HCT116 (cell line): ENCODE measurements at regions not wholly inside any gene's neighbourhood (a gene's known extent, or its start where the extent isn't known, plus 50 kb on each side); places are given as distances from the start of the nearest gene placed in this dataset.
A peak's percentile ranks its signal among the peaks of the same experiment; 100 is the strongest.

Experiments used
- ATAC-seq: fragments of 200-7000 bp; cut with Tn5 transposase; 2 replicates; pipeline ENCODE4 v1.9.1; 2020; ENCODE audit warnings: mild to moderate bottlenecking, moderate library complexity
- BruUV-seq: library from RNA; stranded (reverse); fragments of 400-500 nt; replicated peaks from 2 replicates; lab custom pipeline; 2021; lab: Mats Ljungman, UMichigan
- CTCF ChIA-PET: fragments of 300-600 bp; sonication (Branson Sonifier 250); formaldehyde crosslinking; loops from one replicate; lab custom pipeline; 2021; ENCODE audit warnings: antibody characterized with exemption; lab: Charles Lee
- POLR2A ChIA-PET: fragments of 300-600, 350-600 bp; sonication (Branson Sonifier 250); formaldehyde crosslinking; loops from one replicate; lab custom pipeline; 2021; ENCODE audit warnings: antibody characterized with exemption; lab: Charles Lee
- RAD21 ChIA-PET, 2 experiments: fragments of 300-600 bp; sonication (Branson Sonifier 250); formaldehyde crosslinking; loops; one replicate each; lab custom pipeline; 2023; ENCODE audit warnings: low total read pairs in 2 of 2; ENCODE audit not compliant: uncharacterized antibody in 2 of 2, unreplicated experiment in 2 of 2, low non-redundant PET in 1 of 2; lab: Charles Lee
- DNase-seq: peaks from one replicate; pipeline ENCODE4 v3.0.0-alpha.2; 2010; ENCODE audit warnings: low read depth, low spot score
- H2AFZ ChIP-seq: fragments of 200-600 bp; shearing (Covaris generic), sonication (generic); 2 replicates; pipeline ENCODE4 v1.6.1; 2017; ENCODE audit warnings: low read depth, mixed run types, mixed read lengths, antibody characterized with exemption, low read length; ENCODE audit not compliant: poor library complexity, severe bottlenecking
- H3K27ac ChIP-seq: 2 replicates; pipeline ENCODE4 v1.5.1; 2012; ENCODE audit warnings: low read depth, low read length
- H3K27me3 ChIP-seq: fragments of 200-600 bp; sonication (generic); 2 replicates; pipeline ENCODE4 v1.6.1; 2016; ENCODE audit warnings: mixed run types, low read length, mixed read lengths; ENCODE audit not compliant: insufficient read depth
- H3K36me3 ChIP-seq, 2 experiments: fragments of 200-500 bp in 1 of 2; fragments of 200-600 bp in 1 of 2; sonication (Bioruptor generic) in 1 of 2; sonication (generic) in 1 of 2; 2 replicates each; pipeline versions ENCODE4 v1.5.1 to v1.6.1; 2014 to 2016; ENCODE audit warnings: low read length in 2 of 2, inconsistent platforms in 1 of 2, mixed read lengths in 1 of 2, mixed run types in 1 of 2; ENCODE audit not compliant: insufficient read depth in 2 of 2, control insufficient read depth in 1 of 2
- H3K4me1 ChIP-seq, 2 experiments: fragments of 200-600 bp in 1 of 2; sonication (generic) in 1 of 2; 2 replicates each; pipeline versions ENCODE4 v1.5.1 to v1.6.1; 2012 to 2017; ENCODE audit warnings: low read length in 2 of 2, inconsistent platforms in 1 of 2, mild to moderate bottlenecking in 1 of 2, mixed read lengths in 1 of 2, mixed run types in 1 of 2, moderate library complexity in 1 of 2; ENCODE audit not compliant: insufficient read depth in 2 of 2, control insufficient read depth in 1 of 2
- H3K4me2 ChIP-seq: fragments of 200-600 bp; sonication (generic); 2 replicates; pipeline ENCODE4 v1.6.1; 2017; ENCODE audit warnings: mixed run types, low read length, mixed read lengths
- H3K4me3 ChIP-seq, 2 experiments: fragments of 200-600 bp in 1 of 2; sonication (generic) in 1 of 2; replicated peaks in 1 of 2; 2 replicates each; pipeline ENCODE4 v1.5.1; 2011 to 2016; ENCODE audit warnings: low read length in 2 of 2, control low read depth in 1 of 2, low read depth in 1 of 2, mild to moderate bottlenecking in 1 of 2, mixed read lengths in 1 of 2, mixed run types in 1 of 2
- H3K79me2 ChIP-seq: fragments of 200-600 bp; sonication (generic); 2 replicates; pipeline ENCODE4 v1.6.1; 2017; ENCODE audit warnings: mild to moderate bottlenecking, mixed run types, low read length, moderate library complexity, mixed read lengths; ENCODE audit not compliant: insufficient read depth
- H3K9ac ChIP-seq: fragments of 200-600 bp; sonication (generic); 2 replicates; pipeline ENCODE4 v1.6.1; 2016; ENCODE audit warnings: low read length, mixed read lengths
- H3K9me2 ChIP-seq: fragments of 200-600 bp; sonication (generic), shearing (Covaris generic); 2 replicates; pipeline ENCODE4 v1.6.1; 2017; ENCODE audit warnings: mixed run types, mild to moderate bottlenecking, moderate library complexity; ENCODE audit not compliant: insufficient read depth
- H3K9me3 ChIP-seq, 2 experiments: fragments of 200-500 bp in 1 of 2; fragments of 200-600 bp in 1 of 2; sonication (Bioruptor generic) in 1 of 2; sonication (generic) in 1 of 2; 2 replicates each; pipeline ENCODE4 v1.6.1; 2014 to 2017; ENCODE audit warnings: low read length in 2 of 2, mixed read lengths in 2 of 2, inconsistent platforms in 1 of 2, low read depth in 1 of 2, mild to moderate bottlenecking in 1 of 2, mixed run types in 1 of 2, moderate library complexity in 1 of 2; ENCODE audit not compliant: control insufficient read depth in 1 of 2, insufficient read depth in 1 of 2
- H4K20me1 ChIP-seq: fragments of 200-600 bp; sonication (generic), shearing (Covaris generic); 2 replicates; pipeline ENCODE4 v1.6.1; 2017; ENCODE audit warnings: mixed run types, mild to moderate bottlenecking, moderate library complexity; ENCODE audit not compliant: insufficient read depth
- ELF1 ChIP-seq: IDR thresholded peaks from 2 replicates; pipeline ENCODE4 v1.6.1; 2012; ENCODE audit warnings: low read depth, borderline replicate concordance
- POLR2A ChIP-seq: IDR thresholded peaks from 2 replicates; pipeline ENCODE4 v1.7.0; 2011; ENCODE audit warnings: borderline replicate concordance; ENCODE audit not compliant: insufficient read depth, insufficient read length; ENCODE audit errors: extremely low read depth
- RAD21 ChIP-seq: IDR thresholded peaks from 2 replicates; pipeline ENCODE4 v1.6.1; 2012; ENCODE audit warnings: low read depth, mild to moderate bottlenecking
- TCF7L2 ChIP-seq: IDR thresholded peaks from 2 replicates; pipeline ENCODE4 v1.7.0; 2011; ENCODE audit warnings: borderline replicate concordance, inconsistent platforms; ENCODE audit not compliant: insufficient read depth, insufficient read length; ENCODE audit errors: extremely low read depth
- intact Hi-C: fragments of 100-400 bp; cut with micrococcal nuclease; formaldehyde crosslinking; loops from 2 replicates; pipeline ENCODE4 v1.10.0; 2022
- TF ChIP-seq, protein P1 (sequence below), 3 experiments: fragments of 200-600 bp in 1 of 3; sonication (generic) in 1 of 3; IDR thresholded peaks in 2 of 3; conservative IDR thresholded peaks in 1 of 3; 2 replicates each; pipeline ENCODE4 v1.5.1; 2012 to 2017; ENCODE audit warnings: low read depth in 2 of 3, low read length in 2 of 3, antibody characterized with exemption in 1 of 3, borderline replicate concordance in 1 of 3, control low read depth in 1 of 3, mild to moderate bottlenecking in 1 of 3, mixed read lengths in 1 of 3, mixed run types in 1 of 3, moderate library complexity in 1 of 3; ENCODE audit not compliant: insufficient read depth in 1 of 3

DNA sequence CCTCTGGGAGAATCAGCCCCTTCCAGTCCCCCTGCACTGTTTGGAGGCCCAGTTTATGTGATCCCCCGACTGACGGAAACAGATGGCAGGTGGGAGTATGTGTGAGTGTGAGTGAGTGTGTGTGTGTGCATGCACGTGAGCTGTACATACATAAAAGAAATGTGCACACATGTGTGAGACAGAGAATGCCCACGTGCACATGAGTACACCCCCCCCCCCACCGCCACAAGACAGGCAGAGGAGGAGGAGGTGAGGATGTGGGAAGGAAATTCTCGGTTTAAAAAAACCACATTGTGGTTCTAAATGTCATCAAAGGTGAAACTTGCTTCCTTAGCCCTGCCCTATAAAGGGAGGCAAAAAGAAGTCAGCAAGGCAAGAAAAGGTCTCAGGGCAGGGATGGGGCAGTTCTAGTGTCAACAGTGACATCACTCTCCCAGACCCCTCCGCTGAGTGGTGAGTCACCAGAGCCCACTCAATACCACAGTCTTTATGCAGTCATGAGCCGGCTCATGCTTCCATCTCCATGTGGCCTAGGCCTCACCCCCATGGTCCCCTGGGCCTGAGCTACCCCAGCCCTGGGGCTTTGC is 79.2 kb upstream of the HSPA9 start:
- RAD21 ChIA-PET, result no interaction called here
- Histone ChIP-seq H3K27me3 (no peaks in the 10 kb centered on the region), H3K9me2 (no peaks in the 10 kb centered on the region), H3K4me2 (no peak overlapping the region), H3K79me2 (no peaks in the 10 kb centered on the region), H4K20me1 (no peaks in the 10 kb centered on the region), H3K27ac (no peak overlapping the region), H3K4me3 (no peak overlapping the region), H3K9ac (no peak overlapping the region), H3K4me1 (peaks cover 5 to 7% of the 10 kb centered on the region in 2 experiments; a peak in 2 of 4 replicates), H3K9me3 (no peaks in the 10 kb centered on the region), H2AFZ (no peak overlapping the region), H3K36me3 (no peaks in the 10 kb centered on the region)
- DNase-seq (no peak), ATAC-seq (peak; percentile 35; the same call in 1 of the 2 replicates)
- POLR2A ChIA-PET, result no interaction called here
- CTCF ChIA-PET, result interaction anchor here (0.6 to 1.6 kb wide), 3 partner anchors 13 to 578 kb away, joined by 4 to 6 read pairs (median 4); no protein-coding TSS in a partner anchor
- intact Hi-C loops, result no loop called here
- BruUV-seq, result no TSS peak
- TF ChIP-seq ELF1 (no peak), POLR2A (no peak)

DNA sequence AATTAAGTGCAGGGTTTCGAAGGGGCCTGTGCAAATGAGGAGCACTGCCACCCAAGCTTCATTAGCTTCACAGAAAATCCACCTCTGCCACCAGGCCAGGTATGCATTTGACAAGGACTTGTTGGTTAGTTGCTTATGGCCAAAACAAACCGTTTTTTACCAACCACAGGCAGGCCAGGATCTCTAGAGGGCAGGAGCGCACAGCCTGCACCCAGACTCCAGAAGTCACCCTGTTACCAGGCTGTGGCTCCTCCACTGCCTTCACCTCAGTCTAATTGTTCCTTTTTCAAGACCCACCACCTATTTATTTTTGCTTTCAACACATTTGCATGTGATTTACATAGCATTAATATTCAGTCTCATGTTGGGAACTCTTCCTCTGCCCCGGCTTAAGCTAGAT is 78.3 kb upstream of the HSPA9 start:
- DNase-seq (peak; percentile 18), ATAC-seq (peak; percentile 73)
- Histone ChIP-seq H3K4me1 (peaks cover 5 to 7% of the 10 kb centered on the region in 2 experiments; a peak in 2 of 4 replicates), H3K27ac (no peak overlapping the region), H3K36me3 (no peaks in the 10 kb centered on the region), H3K4me3 (no peak overlapping the region), H4K20me1 (no peaks in the 10 kb centered on the region), H2AFZ (no peak overlapping the region), H3K27me3 (no peaks in the 10 kb centered on the region), H3K4me2 (no peak overlapping the region), H3K9ac (no peak overlapping the region), H3K79me2 (no peaks in the 10 kb centered on the region), H3K9me2 (no peaks in the 10 kb centered on the region), H3K9me3 (no peaks in the 10 kb centered on the region)
- CTCF ChIA-PET, result interaction anchor here (0.7 to 1.6 kb wide), 2 partner anchors 72 to 107 kb away, joined by 3 to 6 read pairs; no protein-coding TSS in a partner anchor
- RAD21 ChIA-PET, result no interaction called here
- POLR2A ChIA-PET, result no interaction called here
- intact Hi-C loops, result no loop called here
- BruUV-seq, result no TSS peak
- TF ChIP-seq RAD21, result peak; percentile 91
- no peak for TF ChIP-seq TCF7L2
- TF ChIP-seq, protein P1, sequence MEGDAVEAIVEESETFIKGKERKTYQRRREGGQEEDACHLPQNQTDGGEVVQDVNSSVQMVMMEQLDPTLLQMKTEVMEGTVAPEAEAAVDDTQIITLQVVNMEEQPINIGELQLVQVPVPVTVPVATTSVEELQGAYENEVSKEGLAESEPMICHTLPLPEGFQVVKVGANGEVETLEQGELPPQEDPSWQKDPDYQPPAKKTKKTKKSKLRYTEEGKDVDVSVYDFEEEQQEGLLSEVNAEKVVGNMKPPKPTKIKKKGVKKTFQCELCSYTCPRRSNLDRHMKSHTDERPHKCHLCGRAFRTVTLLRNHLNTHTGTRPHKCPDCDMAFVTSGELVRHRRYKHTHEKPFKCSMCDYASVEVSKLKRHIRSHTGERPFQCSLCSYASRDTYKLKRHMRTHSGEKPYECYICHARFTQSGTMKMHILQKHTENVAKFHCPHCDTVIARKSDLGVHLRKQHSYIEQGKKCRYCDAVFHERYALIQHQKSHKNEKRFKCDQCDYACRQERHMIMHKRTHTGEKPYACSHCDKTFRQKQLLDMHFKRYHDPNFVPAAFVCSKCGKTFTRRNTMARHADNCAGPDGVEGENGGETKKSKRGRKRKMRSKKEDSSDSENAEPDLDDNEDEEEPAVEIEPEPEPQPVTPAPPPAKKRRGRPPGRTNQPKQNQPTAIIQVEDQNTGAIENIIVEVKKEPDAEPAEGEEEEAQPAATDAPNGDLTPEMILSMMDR (IDR thresholded peaks at IDR 0.05 in 2 of 3, conservative IDR thresholded peaks at IDR 0.05 in 1 of 3; ENCODE audit: borderline replicate concordance in 1 of 3, insufficient read depth in 1 of 3, low read depth in 2 of 3, low read length in 2 of 3), result peak; percentile 29 to 57 (median 36); a peak in 4 of 6 replicates
